K562 (cell line): ENCODE measurements at regions not wholly inside any gene's neighbourhood (a gene's known extent, or its start where the extent isn't known, plus 50 kb on each side); places are given as distances from the start of the nearest gene placed in this dataset.

Experiments
- ATF7 ChIP-seq: fragments of 450-650 bp; IDR thresholded peaks from 2 replicates; pipeline ENCODE4 v1.7.1; 2014; ENCODE audit warnings: mild to moderate bottlenecking, moderate library complexity
- EZH2 ChIP-seq: IDR thresholded peaks from 2 replicates; pipeline ENCODE4 v1.6.1; 2012; ENCODE audit warnings: low read depth, mild to moderate bottlenecking, inconsistent platforms, low read length, borderline replicate concordance
- SREBF2 ChIP-seq: sonication (generic); formaldehyde crosslinking; IDR thresholded peaks from 2 replicates; pipeline ENCODE4 v1.4.0; 2020; ENCODE audit warnings: mild to moderate bottlenecking, missing genetic modification reagents
- TAF1 ChIP-seq: IDR thresholded peaks from 2 replicates; pipeline ENCODE4 v1.6.1; 2011; ENCODE audit warnings: mild to moderate bottlenecking, low read length, moderate library complexity; ENCODE audit not compliant: insufficient read depth, control insufficient read depth, severe bottlenecking; ENCODE audit errors: extremely low read depth
- U2AF1 ChIP-seq: fragments of 200-400 bp; formaldehyde crosslinking; optimal IDR thresholded peaks from 2 replicates; pipeline ENCODE3; 2017; ENCODE audit warnings: mild to moderate bottlenecking, low read depth, low read length, moderate library complexity
- ZNF140 ChIP-seq: fragments of 250-450 bp; sonication (Bioruptor Pico); IDR thresholded peaks from 2 replicates; pipeline ENCODE4 v1.8.0; 2021; ENCODE audit warnings: moderate library complexity, mild to moderate bottlenecking, inconsistent platforms
- ZNF253 ChIP-seq: fragments of 250-450 bp; sonication (Bioruptor Pico); conservative IDR thresholded peaks from 2 replicates; pipeline ENCODE4 v1.6.1; 2021; ENCODE audit warnings: mild to moderate bottlenecking
- TF ChIP-seq, protein P1 (sequence below): fragments of 450-650 bp; IDR thresholded peaks from 2 replicates; pipeline ENCODE4 v1.6.1; 2016; ENCODE audit warnings: borderline replicate concordance
- TF ChIP-seq, protein P2 (sequence below), 3 experiments: IDR thresholded peaks in 2 of 3; conservative IDR thresholded peaks in 1 of 3; 2 replicates each; pipeline ENCODE4 v1.5.1; 2011 to 2012; ENCODE audit warnings: low read length in 3 of 3, mild to moderate bottlenecking in 3 of 3, control low read depth in 2 of 3, improper control_type of control experiment in 1 of 3, inconsistent platforms in 1 of 3, low read depth in 1 of 3, mixed read lengths in 1 of 3, moderate library complexity in 1 of 3; ENCODE audit not compliant: insufficient read depth in 2 of 3
- TF ChIP-seq, protein P3 (sequence below): sonication (generic); formaldehyde crosslinking; IDR thresholded peaks from 2 replicates; pipeline ENCODE4 v1.8.0; 2022; ENCODE audit warnings: missing genetic modification reagents, mild to moderate bottlenecking, borderline replicate concordance

DNA sequence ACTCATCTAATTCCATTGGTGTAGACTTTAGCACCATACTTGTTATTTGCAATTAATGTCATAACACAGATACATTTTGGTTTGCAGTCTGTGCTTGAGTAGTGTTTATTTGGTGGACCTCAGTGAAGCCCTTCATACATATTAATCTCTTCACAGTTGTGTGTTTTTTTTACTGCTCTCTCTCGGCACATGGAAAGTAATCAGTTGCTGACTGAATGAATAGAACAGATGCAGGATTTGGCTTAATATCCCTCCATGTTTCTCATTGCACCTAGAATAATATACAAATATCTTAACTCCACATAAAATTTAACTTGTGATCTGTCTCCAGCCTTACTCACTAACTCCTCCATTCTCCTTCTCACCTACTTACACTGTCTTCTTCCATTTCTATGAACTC is 319.1 kb downstream of the DMRT2 start:
- TF ChIP-seq, protein P1, sequence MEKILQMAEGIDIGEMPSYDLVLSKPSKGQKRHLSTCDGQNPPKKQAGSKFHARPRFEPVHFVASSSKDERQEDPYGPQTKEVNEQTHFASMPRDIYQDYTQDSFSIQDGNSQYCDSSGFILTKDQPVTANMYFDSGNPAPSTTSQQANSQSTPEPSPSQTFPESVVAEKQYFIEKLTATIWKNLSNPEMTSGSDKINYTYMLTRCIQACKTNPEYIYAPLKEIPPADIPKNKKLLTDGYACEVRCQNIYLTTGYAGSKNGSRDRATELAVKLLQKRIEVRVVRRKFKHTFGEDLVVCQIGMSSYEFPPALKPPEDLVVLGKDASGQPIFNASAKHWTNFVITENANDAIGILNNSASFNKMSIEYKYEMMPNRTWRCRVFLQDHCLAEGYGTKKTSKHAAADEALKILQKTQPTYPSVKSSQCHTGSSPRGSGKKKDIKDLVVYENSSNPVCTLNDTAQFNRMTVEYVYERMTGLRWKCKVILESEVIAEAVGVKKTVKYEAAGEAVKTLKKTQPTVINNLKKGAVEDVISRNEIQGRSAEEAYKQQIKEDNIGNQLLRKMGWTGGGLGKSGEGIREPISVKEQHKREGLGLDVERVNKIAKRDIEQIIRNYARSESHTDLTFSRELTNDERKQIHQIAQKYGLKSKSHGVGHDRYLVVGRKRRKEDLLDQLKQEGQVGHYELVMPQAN: no peak
- TF ChIP-seq SREBF2 (CRISPR knock-in tag) (no peak), ZNF140 (no peak), EZH2 (no peak), ATF7 (no peak), TAF1 (no peak), U2AF1 (no peak), ZNF253 (CRISPR knock-in tag) (no peak)
- TF ChIP-seq, protein P2, sequence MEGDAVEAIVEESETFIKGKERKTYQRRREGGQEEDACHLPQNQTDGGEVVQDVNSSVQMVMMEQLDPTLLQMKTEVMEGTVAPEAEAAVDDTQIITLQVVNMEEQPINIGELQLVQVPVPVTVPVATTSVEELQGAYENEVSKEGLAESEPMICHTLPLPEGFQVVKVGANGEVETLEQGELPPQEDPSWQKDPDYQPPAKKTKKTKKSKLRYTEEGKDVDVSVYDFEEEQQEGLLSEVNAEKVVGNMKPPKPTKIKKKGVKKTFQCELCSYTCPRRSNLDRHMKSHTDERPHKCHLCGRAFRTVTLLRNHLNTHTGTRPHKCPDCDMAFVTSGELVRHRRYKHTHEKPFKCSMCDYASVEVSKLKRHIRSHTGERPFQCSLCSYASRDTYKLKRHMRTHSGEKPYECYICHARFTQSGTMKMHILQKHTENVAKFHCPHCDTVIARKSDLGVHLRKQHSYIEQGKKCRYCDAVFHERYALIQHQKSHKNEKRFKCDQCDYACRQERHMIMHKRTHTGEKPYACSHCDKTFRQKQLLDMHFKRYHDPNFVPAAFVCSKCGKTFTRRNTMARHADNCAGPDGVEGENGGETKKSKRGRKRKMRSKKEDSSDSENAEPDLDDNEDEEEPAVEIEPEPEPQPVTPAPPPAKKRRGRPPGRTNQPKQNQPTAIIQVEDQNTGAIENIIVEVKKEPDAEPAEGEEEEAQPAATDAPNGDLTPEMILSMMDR (IDR thresholded peaks at IDR 0.05 in 2 of 3, conservative IDR thresholded peaks at IDR 0.05 in 1 of 3; ENCODE audit: insufficient read depth in 2 of 3, low read depth in 1 of 3, low read length in 3 of 3): no peak
- TF ChIP-seq, protein P3, sequence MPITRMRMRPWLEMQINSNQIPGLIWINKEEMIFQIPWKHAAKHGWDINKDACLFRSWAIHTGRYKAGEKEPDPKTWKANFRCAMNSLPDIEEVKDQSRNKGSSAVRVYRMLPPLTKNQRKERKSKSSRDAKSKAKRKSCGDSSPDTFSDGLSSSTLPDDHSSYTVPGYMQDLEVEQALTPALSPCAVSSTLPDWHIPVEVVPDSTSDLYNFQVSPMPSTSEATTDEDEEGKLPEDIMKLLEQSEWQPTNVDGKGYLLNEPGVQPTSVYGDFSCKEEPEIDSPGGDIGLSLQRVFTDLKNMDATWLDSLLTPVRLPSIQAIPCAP: no peak
